ENCODE measurements at regions not wholly inside any gene's neighbourhood (a gene's known extent, or its start where the extent isn't known, plus 50 kb on each side); places are given as distances from the start of the nearest gene placed in this dataset.

DNA sequence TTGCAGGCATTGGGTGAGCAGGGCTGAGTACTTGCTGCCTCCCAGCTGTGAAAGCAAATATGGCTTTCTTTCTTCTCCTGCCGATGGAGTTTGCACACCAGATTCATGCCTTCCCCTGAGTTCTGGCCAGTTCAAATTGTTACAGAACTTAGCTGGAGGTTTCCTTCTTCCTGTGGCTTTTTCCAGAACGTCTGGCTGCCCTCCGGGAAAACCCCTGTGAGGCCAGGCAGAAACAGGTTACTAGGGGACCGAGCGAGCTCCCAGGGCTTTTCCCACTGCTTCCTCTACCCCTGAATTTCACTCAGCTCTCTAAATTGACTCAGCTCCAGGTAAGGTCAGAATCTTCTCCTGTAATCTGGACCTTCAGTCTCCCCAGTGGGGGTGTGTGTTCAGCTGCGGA lies 482.4 kb downstream of the C4orf33 start:
- TF ChIP-seq, protein P1, sequence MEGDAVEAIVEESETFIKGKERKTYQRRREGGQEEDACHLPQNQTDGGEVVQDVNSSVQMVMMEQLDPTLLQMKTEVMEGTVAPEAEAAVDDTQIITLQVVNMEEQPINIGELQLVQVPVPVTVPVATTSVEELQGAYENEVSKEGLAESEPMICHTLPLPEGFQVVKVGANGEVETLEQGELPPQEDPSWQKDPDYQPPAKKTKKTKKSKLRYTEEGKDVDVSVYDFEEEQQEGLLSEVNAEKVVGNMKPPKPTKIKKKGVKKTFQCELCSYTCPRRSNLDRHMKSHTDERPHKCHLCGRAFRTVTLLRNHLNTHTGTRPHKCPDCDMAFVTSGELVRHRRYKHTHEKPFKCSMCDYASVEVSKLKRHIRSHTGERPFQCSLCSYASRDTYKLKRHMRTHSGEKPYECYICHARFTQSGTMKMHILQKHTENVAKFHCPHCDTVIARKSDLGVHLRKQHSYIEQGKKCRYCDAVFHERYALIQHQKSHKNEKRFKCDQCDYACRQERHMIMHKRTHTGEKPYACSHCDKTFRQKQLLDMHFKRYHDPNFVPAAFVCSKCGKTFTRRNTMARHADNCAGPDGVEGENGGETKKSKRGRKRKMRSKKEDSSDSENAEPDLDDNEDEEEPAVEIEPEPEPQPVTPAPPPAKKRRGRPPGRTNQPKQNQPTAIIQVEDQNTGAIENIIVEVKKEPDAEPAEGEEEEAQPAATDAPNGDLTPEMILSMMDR (IDR thresholded peaks at IDR 0.05) = no peak
- TF ChIP-seq POLR2AphosphoS5 (IDR thresholded peaks at IDR 0.05) = no peak
- no peak for TF ChIP-seq POLR2A (IDR thresholded peaks at IDR 0.05)

Measured in gastroesophageal sphincter (tissue), 3 donors.